ENCODE measurements at regions not wholly inside any gene's neighbourhood (a gene's known extent, or its start where the extent isn't known, plus 50 kb on each side); places are given as distances from the start of the nearest gene placed in this dataset.

GRCh38 chr16:13521356-13521755 is 398.6 kb upstream of the ERCC4 start:
- Histone ChIP-seq H3K4me2 (ENCODE audit: insufficient read depth, low read length) (no peak overlapping the region), H3K27me3 (ENCODE audit: insufficient read depth, low read length, poor library complexity) (no peaks in the 10 kb centered on the region), H3K27ac (ENCODE audit: low read length) (no peak overlapping the region), H3K4me1 (ENCODE audit: insufficient read depth, low read length) (no peaks in the 10 kb centered on the region), H2AFZ (ENCODE audit: low read depth, low read length) (no peak overlapping the region), H3K36me3 (ENCODE audit: insufficient read depth, low read length) (no peaks in the 10 kb centered on the region), H3K9ac (ENCODE audit: low read depth, low read length) (no peak overlapping the region), H4K20me1 (ENCODE audit: insufficient read depth, low read length) (no peaks in the 10 kb centered on the region), H3K79me2 (ENCODE audit: insufficient read depth, low read length) (no peaks in the 10 kb centered on the region), H3K4me3 (ENCODE audit: low read depth in 1 of 2, low read length in 2 of 2) (no peak overlapping the region), H3K9me3 (ENCODE audit: insufficient read depth, low read length, severe bottlenecking) (no peaks in the 10 kb centered on the region)
- no peak for TF ChIP-seq CTCF (IDR thresholded peaks at IDR 0.05; ENCODE audit: borderline replicate concordance, extremely low read depth, low read length, poor library complexity, severe bottlenecking)
- no peak for TF ChIP-seq EZH2 (IDR thresholded peaks at IDR 0.05; ENCODE audit: borderline replicate concordance, low read depth, low read length, severe bottlenecking)
- no peak for DNase-seq
- ATAC-seq (ENCODE audit: insufficient read depth, low read depth) = no peak

GRCh38 chr16:13527332-13527731 is 392.6 kb upstream of the ERCC4 start:
- Histone ChIP-seq H3K9ac (ENCODE audit: low read depth, low read length) (no peak overlapping the region), H3K36me3 (ENCODE audit: insufficient read depth, low read length) (no peaks in the 10 kb centered on the region), H3K4me1 (ENCODE audit: insufficient read depth, low read length) (no peaks in the 10 kb centered on the region), H3K4me2 (ENCODE audit: insufficient read depth, low read length) (no peak overlapping the region), H3K4me3 (ENCODE audit: low read depth in 1 of 2, low read length in 2 of 2) (no peak overlapping the region), H2AFZ (ENCODE audit: low read depth, low read length) (no peak overlapping the region), H3K27me3 (ENCODE audit: insufficient read depth, low read length, poor library complexity) (no peaks in the 10 kb centered on the region), H3K27ac (ENCODE audit: low read length) (no peak overlapping the region), H3K9me3 (ENCODE audit: insufficient read depth, low read length, severe bottlenecking) (no peaks in the 10 kb centered on the region), H4K20me1 (ENCODE audit: insufficient read depth, low read length) (no peaks in the 10 kb centered on the region), H3K79me2 (ENCODE audit: insufficient read depth, low read length) (no peaks in the 10 kb centered on the region)
- no peak for DNase-seq
- TF ChIP-seq EZH2 (IDR thresholded peaks at IDR 0.05; ENCODE audit: borderline replicate concordance, low read depth, low read length, severe bottlenecking) (no peak), CTCF (IDR thresholded peaks at IDR 0.05; ENCODE audit: borderline replicate concordance, extremely low read depth, low read length, poor library complexity, severe bottlenecking) (no peak)
- no peak for ATAC-seq (ENCODE audit: insufficient read depth, low read depth)

- Histone ChIP-seq H3K9me3 (ENCODE audit: insufficient read depth, low read length, severe bottlenecking) (no peaks in the 10 kb centered on the region), H3K79me2 (ENCODE audit: insufficient read depth, low read length) (no peaks in the 10 kb centered on the region), H3K27me3 (ENCODE audit: insufficient read depth, low read length, poor library complexity) (no peaks in the 10 kb centered on the region), H3K27ac (ENCODE audit: low read length) (no peak overlapping the region), H3K4me2 (ENCODE audit: insufficient read depth, low read length) (no peak overlapping the region), H3K36me3 (ENCODE audit: insufficient read depth, low read length) (no peaks in the 10 kb centered on the region), H3K9ac (ENCODE audit: low read depth, low read length) (no peak overlapping the region), H4K20me1 (ENCODE audit: insufficient read depth, low read length) (no peaks in the 10 kb centered on the region), H3K4me1 (ENCODE audit: insufficient read depth, low read length) (no peaks in the 10 kb centered on the region), H2AFZ (ENCODE audit: low read depth, low read length) (no peak overlapping the region), H3K4me3 (ENCODE audit: low read depth in 1 of 2, low read length in 2 of 2) (no peak overlapping the region)
- TF ChIP-seq CTCF (IDR thresholded peaks at IDR 0.05; ENCODE audit: borderline replicate concordance, extremely low read depth, low read length, poor library complexity, severe bottlenecking) = no peak
- DNase-seq (no peak), ATAC-seq (ENCODE audit: insufficient read depth, low read depth) (no peak)
These were observed 391.3 kb upstream of the ERCC4 start for GRCh38 chr16:13528691-13529090.
